Stimulated activated CD8-positive, alpha-beta memory T cell treated with anti-CD3 and anti-CD28 coated beads, Interleukin-15, amount 100 ng/mL, for 48 hours (primary cell): ENCODE measurements at regions not wholly inside any gene's neighbourhood (a gene's known extent, or its start where the extent isn't known, plus 50 kb on each side); places are given as distances from the start of the nearest gene placed in this dataset.
"Not testable (repeated sequence)": the region's sequence is repeated elsewhere in the genome, so short reads cannot be mapped to it uniquely, and the experiment has no call there.

Experiments
- DNase-seq, 2 donors: peaks; one replicate each; pipeline ENCODE4 v3.0.0-alpha.2; 2020; ENCODE audit warnings: low read depth in 2 of 2

DNA sequence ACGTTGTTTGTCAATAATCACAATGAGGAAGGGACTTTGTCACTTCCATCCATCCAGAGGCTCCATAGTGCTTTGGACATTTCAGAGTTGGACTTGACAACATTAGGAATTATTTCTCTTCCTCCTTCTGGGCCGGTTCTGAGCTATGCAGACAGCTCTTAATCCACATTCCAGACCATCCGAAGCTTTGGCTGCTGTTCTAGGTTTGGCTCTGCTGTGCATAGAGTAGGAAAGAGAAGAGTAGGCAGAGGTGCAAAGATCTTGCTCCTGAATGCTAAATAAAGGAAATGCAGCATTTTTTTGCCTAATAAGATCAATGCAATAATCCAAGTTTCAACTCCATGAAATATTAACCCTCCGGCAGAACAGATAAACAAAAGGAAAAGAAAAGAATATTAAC lies 216.3 kb upstream of the PRNP start:
- no peak for DNase-seq

DNA sequence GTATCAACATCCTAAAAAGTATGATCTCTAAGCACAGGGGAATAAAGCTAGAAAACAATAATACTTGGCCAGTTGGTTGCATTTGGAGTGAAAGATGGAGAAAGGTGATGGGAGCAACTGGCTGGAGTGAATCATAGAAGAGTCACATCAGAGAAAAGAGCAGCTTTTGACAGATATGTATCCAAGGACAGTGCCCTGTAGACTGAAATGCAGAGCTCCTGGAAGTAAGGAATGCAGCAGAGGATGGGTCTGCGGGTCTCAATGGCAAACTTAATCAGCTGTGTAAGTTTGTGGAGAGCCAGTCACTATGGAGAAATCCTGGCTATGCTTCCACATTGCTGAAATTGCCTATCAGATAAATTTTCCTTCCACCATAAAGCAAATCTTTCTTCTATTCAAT lies 218.1 kb upstream of the PRNP start:
- DNase-seq, result no peak

DNA sequence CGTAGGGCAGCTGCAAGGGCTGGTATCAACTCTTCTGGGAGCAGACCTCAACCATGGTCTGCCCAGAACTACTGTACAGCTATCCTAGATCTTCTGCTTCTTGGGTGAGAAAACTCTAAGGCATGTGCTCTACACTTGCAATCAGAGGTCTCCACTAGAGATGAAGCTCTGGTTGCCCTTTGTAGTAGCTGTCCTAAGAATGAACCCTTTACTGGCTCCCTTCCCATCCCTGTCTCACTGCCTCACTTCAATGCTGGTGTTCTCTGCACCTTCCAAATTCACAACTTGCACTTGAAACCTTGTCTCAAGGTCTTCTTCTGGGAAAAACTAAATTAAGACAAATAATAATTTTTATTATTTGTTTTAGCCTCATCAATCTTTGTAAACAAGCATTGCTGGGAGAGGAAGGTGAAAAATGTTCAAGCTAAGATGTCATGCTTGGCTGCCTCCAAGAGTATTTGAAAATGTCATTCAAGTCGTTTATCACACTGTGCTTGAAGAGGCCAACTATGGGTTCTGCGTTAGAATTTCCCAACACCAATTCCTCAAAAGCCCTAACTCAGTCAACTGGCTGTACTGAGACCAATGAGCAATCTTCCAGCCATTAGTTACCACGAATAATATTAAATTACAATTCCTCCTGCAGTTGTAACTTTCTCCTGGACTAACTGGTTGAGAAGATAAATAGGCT lies 216.9 kb upstream of the ADRA1D start:
- no peak for DNase-seq

DNA sequence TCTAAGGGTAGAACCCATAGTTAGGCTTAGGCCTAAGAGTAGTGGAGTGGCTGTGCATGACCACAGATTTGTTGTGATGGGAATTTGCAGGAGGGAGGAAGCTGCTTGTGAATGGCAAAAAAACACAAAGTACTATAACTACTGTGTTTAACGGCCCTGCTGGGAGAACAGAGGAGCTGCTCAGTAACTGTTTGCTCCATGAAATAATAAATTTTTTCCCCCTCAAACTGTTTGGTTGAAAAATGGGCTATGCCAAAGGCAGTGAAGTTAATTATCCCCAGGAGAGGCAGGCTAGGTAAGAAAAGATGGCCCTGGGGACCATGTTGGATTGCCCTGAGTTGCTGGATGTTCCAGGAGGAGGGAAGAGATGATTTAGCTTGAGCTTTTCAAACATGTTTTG lies 216.1 kb upstream of the ADRA1D start:
- no peak for DNase-seq

DNA sequence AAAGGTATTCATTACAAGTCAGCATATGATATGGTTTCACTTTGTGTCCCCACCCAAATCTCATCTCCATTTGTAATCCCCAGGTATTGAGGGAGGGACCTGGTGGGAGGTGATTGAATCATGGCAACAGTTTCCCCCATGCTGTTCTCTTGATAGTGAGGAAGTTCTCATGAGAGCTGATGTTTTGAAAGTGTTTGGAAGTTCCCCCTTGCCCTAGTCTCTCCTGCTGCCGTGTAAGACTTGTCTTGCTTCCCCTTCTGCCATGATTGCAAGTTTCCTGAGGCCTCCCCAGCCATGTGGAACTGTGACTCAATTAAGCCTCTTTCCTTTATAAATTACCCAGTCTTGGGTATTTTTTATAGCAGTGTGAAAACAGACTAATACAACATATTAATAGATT lies 213.7 kb upstream of the ADRA1D start:
- DNase-seq, result not testable (repeated sequence)

DNA sequence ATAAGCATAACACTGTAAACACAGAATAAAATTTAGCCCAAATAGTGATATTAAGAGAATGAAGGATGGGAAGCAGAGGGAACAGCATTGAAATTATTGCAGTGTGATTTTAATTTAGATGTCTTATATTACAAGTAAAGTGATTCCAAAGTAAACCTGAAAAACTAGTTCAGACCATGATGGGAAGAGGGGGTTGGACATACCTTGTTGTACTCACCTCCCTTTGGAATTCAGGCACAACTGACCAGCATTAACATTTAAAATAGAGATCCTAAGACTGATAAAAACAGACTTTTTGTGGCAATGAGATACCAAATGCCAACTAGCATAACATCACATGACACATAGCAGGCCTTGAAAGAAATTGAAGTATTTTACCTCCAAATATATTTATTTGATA lies 210.0 kb upstream of the ADRA1D start:
- no peak for DNase-seq

DNA sequence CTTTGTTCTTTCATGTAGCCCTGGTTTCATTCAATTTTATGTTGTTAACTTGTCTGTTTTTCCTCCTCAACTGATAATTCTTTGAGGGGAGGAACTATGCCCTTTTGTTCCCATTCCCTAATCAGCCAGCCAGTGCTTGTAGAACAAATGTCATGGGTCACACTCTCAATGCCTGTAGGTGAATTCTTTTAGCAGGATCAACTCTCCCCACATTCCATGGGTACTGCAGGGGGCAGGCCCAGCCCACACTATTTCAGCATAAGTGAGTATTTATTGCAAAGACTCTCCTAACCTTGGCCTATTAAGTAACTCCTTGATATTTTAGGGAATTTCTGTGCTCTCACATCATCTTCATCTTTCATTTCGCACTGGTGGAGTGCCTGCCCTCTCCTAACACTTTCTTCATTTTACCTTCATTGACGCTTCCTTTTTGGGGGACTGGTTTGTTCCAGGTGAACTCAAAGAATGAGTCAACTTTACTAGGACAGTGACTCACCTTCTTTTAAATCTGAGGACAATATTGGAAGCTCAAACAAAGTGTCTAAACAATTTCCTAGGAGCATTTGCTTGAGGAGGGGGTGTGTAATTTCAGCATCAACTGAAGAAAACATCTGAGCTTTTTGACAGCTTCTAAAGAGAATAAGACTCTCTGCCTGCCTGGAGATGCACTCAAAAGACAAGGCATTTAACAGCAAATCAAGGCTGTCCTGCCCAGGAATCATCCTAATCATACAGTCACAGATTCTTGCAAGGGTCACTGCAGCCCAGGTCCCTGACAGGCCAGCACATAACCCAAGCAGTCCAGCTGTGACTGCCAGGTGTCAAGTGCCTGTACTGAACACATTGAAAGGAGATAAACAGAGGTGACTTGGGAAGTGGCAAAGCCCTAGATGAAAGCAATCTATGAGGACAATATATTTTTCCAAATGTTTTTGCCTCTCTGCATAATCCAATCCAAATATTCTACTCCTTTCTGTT lies 208.8 kb upstream of the ADRA1D start:
- no peak for DNase-seq

DNA sequence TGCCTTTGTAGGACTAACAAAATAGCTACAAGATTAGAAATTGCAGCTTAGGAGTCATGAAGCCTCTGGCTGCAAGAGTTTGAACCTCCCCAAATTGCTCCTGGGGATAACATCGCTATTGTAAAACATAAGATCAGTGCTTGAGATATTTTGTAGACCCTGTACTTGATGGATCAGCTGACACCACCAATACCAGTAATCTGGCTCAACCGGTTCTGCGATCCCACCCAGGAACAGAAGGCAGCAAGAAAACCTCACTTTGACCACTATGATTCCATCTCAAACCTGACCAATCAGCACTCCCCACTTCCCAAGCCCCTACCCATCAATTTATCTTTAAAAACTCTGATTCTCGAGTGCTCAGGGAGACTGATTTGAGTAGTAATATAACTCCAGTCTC lies 206.9 kb upstream of the ADRA1D start:
- DNase-seq, result no peak

DNA sequence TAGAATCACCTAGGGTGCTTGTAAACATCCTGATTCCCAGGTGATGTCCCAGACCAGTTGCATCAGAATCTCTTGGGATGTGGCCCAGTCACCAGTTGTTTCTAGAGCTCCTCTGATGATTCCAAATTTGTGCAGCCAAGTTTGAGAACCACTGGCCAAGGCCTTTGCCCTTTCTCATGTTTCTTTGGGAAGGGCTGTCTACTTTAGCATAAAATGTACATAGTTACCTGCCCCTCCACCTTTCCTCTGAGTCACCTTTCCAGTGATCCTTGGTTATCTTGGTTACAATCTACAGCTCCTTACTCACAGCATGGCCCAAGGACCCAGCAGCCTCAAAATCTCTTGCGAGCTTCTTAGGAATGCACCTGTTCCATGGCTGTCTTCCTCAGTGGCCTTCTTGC lies 206.2 kb upstream of the ADRA1D start:
- no peak for DNase-seq

DNA sequence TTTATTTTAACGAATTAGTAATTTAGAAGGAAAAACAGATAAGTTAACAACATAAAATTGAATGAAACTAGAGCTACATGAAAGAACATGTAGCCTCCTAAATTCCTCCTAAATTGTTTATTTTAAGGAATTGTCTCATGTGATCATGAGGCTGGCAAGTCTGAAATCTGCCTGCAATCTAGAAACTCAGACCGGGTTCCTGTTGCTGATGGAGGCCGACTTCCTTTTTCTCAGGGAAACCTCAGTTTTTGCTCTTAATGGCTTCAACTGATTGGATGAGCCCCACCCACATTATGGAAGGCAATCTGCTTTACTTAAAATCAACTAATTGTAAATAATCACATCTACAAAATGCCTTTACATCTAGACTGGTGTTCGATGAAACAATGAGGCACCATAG lies 205.0 kb upstream of the ADRA1D start:
- DNase-seq, result no peak

DNA sequence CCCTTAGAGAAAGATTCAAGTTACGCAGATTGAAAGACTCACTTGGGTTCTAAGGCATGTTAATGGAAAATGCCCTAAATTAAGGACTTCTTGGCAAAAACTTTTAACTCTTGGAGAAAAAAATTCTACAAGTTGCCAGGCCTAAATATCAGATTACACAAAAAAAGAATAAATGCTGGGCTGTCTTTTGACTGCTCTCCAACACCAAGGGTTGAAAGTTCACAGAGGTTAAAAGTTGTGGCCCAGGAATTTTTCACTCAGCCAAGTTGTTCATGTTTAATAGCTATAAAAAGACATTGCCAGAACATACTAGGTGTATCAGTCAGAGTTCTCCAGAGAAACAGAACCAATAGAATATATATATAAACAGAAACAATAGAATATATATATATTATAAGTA lies 204.3 kb upstream of the ADRA1D start:
- DNase-seq, result no peak

DNA sequence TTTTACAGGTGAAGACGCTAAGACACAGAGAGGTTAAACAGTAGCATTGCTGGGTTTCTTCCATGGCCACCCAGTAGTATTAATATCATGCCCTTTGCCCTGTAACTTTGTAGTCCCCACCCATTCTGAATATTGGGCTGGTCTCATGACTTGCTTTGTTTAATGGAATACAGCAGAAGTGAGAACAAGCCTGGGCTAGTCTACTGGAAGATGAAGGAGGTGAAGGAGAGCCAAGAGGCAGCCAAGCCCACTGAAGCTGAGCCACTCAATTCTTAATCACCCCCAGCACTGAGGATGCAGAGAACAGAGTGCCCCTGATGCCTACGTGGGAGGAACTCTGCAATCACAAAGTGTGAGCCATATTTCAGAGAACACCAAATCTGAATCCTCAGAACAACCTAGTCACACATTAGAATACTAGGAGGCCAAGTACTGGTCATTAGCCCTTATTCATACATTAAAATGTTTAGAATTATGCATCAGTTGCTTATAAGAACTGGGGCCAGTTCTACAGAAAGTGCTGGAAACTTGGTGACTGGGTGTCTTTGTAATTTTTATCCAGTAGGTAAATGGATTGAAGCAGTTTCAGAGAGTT lies 202.5 kb upstream of the ADRA1D start:
- no peak for DNase-seq

DNA sequence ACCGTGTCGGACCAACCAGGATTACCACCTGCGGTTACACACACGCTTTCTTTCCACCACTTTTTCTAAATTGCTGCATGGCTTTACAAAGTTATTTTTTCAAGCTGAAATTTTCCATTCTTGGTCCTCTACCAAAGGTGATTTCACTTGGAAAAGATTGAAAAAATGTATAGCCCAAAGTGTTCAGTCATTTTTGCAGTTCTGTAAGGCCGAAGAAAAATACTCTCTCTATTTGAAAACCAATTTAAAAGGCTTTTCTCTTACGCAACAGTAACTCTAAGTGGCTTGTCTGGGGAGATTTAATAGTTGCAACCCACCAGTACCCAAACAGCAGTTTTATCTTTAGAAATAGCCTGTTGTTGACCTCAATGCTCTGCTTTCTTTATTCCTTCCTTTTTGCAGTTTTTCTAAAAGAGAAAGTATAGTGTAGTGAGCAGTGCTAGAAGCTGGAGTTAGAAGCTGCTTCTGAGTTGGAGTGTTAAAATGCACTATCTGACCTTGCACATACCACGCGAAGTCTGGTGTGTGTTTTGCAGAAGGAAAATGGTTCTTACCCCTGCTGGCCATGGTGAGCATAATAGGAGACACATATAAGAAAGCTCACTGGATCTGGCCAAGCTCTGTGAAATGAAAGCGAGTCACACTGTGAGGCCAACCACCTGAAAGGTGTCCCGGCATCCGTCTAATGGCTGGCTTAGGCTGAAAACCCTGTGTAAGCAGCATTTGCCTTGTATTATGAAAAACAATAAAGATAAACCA lies 201.0 kb upstream of the ADRA1D start:
- DNase-seq, result no peak

DNA sequence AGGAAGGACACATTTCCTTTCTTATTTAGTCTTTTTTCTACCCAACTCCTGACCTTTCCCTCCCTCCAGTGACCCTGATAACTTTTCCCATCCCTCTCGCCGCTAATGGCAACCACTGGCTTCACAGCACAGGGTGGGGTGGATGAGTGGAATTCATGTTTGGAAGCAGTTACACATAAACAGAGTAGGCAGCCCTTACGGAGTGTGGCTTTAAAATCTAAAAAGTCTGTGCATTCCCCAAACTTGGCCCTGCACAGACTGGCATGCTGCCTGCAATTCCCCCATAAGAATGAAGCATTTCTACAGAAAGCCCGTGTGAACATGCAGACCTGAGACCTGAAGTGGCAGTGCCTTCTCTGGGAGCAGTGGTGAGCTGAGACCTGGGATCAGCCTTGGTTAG lies 196.7 kb upstream of the ADRA1D start:
- no peak for DNase-seq

DNA sequence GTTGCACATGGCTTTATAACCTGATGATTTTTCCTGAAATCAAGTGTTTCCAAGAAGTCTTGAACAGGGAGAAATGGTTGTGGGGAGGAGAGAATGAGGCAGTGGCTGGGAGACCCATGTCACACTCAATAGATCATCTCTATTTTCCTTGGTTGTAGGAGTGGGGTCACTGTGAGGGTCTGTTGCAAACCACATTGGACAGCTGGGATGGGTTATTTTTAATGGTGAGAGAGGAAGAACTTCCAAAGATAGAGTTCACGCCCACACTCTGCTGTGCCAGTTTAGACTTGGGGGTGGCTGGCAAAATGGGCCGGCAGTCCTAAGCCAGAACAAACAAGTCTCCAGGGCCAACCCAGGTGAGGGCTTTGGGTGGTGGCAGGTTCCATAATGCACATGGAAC lies 196.2 kb upstream of the ADRA1D start:
- DNase-seq, result no peak

DNA sequence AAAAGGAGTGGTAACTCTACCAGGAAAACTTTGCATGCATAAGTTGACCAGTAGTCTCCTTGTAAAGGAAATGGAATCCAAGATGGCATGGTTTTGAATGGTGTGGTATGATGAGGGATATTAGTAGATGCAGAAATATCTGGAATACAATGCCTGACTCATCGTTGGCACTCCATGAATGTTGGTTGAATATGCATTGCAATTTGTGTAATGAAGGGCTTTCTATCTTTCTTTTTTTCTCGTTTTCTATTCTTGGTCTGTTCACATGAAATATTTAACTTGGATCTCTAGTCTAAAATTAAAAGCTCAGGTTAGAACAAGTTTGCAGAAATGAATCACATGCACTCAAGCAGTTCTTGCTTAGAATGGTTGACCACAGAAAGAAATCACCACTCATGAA lies 195.3 kb upstream of the ADRA1D start:
- DNase-seq, result no peak

DNA sequence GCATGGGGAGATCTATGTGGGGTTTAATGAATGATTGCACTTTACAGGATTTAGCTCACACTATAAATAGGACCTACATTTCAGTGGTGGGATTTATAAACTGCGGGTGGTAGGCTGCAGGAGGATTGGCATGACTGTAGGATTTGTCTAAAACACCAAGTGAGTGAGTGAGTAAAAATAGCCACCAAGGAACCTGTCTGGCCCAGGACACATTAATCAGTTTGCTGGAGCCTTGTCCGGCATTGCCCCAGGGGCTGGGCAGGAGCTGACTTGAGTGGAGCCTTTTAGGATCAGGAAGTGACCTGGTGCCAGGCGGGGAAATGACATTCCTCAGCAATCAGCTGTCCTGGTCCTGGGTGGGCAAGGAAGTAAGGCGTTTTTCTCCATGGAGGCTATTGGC lies 193.9 kb upstream of the ADRA1D start:
- no peak for DNase-seq

DNA sequence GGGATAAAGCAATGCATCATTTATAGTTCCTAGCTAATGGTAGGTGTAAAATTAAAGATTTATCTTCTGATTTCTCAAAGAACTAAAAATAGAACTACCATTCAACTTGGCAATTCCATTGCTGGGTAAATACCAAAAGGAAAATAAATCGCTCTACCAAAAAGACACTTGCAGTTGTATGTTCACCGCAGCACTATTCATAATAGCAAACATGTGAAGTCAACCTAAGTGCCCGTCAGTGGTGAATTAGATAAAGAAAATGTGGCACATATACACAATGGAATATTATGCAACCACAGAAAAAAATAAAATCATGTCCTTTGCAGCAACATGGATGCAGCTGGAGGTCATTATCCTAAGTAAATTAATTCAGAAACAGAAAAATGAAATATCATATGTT lies 192.8 kb upstream of the ADRA1D start:
- DNase-seq, result no peak

DNA sequence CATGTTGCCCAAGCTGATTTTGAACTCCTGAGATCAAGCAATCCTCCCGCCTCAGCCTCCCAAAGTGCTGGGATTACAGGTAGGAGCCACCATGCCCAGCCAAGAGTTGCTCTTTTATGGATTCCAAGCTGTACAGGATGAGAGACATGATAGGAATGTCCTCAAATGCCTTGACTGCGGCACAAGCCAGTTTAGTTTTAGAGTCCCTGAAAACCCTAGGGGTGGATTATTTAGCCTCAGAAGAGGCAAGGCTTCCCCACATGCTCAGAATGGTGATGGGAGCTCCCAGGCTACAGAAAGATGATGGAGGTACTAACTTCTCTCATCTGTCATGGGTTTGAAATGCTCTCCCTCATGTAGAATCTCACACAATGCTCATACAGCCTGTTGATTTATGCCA lies 192.1 kb upstream of the ADRA1D start:
- DNase-seq, result no peak

DNA sequence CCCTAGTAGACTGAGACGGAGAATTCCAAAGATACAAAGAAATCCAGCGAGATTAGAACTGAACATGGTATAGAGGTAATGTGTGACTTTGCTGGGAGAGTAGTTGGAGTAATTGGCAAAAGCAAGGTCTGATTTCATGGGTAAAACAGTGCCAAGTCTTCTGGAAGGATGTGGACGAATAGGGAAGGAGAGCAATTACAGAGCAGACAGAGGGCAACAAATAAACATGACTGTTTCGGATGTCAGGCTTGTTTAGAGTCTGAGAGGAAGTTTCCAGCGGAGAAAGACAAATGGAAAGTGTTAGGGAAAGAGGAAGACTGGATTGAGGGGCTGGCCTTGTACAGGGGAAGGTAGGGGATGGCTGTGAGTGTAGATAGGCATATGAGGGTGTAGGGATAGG lies 190.4 kb upstream of the ADRA1D start:
- no peak for DNase-seq

DNA sequence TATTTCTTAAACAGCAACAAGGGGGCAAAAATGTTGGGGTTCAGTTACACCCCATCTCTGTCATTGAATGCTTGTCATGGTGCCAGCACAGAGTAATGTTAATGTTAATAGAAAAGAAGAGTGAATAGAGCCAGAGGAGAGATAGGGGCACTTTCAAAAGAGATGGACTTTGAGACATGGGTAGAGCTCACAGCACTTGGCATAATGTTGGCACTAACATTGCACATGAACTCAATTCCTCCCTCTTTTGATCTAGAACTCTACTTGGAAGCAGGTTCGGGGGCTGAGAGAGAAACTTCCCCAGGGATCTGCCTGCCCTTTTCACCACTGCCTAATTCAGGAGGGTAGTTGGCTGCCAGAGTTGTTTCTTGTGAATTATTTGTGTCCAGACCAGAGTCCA lies 188.0 kb upstream of the ADRA1D start:
- DNase-seq, result no peak
